Endodermal cell (in vitro differentiated cells): ENCODE measurements at regions not wholly inside any gene's neighbourhood (a gene's known extent, or its start where the extent isn't known, plus 50 kb on each side); places are given as distances from the start of the nearest gene placed in this dataset.

Experiments
- DNase-seq: peaks from one replicate; pipeline ENCODE4 v3.0.0-alpha.2; 2017
- H3K27ac ChIP-seq: 2 replicates; pipeline ENCODE4 v1.5.1; 2013; ENCODE audit warnings: mild to moderate bottlenecking, low read depth, low read length, moderate library complexity
- H3K27me3 ChIP-seq: 2 replicates; pipeline ENCODE4 v1.6.1; 2013; ENCODE audit warnings: mild to moderate bottlenecking, low read length, moderate library complexity; ENCODE audit not compliant: insufficient read depth, control insufficient read depth, poor library complexity, severe bottlenecking
- H3K36me3 ChIP-seq: 2 replicates; pipeline ENCODE4 v1.7.0; 2013; ENCODE audit warnings: mild to moderate bottlenecking, low read length, moderate library complexity; ENCODE audit not compliant: control insufficient read depth, insufficient read depth
- H3K4me1 ChIP-seq: one replicate; pipeline ENCODE4 v1.7.0; 2013; ENCODE audit warnings: low read length; ENCODE audit not compliant: control insufficient read depth, insufficient read depth
- H3K4me3 ChIP-seq: 2 replicates; pipeline ENCODE4 v1.5.1; 2013; ENCODE audit warnings: mild to moderate bottlenecking, low read length, moderate library complexity
- H3K9ac ChIP-seq: 2 replicates; pipeline ENCODE4 v1.6.1; 2013; ENCODE audit warnings: mild to moderate bottlenecking, low read length, moderate library complexity; ENCODE audit not compliant: poor library complexity, severe bottlenecking; ENCODE audit errors: extremely low read depth
- H3K9me3 ChIP-seq: 2 replicates; pipeline ENCODE4 v1.6.1; 2013; ENCODE audit warnings: mild to moderate bottlenecking, low read length, moderate library complexity; ENCODE audit not compliant: control insufficient read depth
- H3K27ac Mint-ChIP-seq: 2 replicates; pipeline ENCODE4 v1.8.0; 2020; ENCODE audit warnings: mixed read lengths
- H3K27me3 Mint-ChIP-seq: 2 replicates; pipeline ENCODE4 v1.8.0; 2021; ENCODE audit warnings: mild to moderate bottlenecking, mixed read lengths; ENCODE audit not compliant: insufficient read depth
- H3K36me3 Mint-ChIP-seq: 2 replicates; pipeline ENCODE4 v1.8.0; 2020; ENCODE audit warnings: low read depth, mixed read lengths
- H3K4me1 Mint-ChIP-seq: 2 replicates; pipeline ENCODE4 v1.8.0; 2020; ENCODE audit warnings: mixed read lengths
- H3K4me3 Mint-ChIP-seq: 2 replicates; pipeline ENCODE4 v1.8.0; 2020; ENCODE audit warnings: mild to moderate bottlenecking, moderate library complexity, mixed read lengths
- H3K9me3 Mint-ChIP-seq: 2 replicates; pipeline ENCODE4 v1.8.0; 2020; ENCODE audit warnings: mild to moderate bottlenecking, mixed read lengths
- WGBS, 2 experiments: methylation state at CpG; one replicate each; pipeline versions ENCODE4 v1.1.5 to v1.1.7; 2013; ENCODE audit warnings: missing lambda C conversion rate in 2 of 2, mixed read lengths in 1 of 2; ENCODE audit not compliant: insufficient coverage in 1 of 2, insufficient read length in 1 of 2; 5-methylcytosine and 5-hydroxymethylcytosine counted together
- TF ChIP-seq, protein P1 (sequence below): fragments of 200-600 bp; sonication (generic); conservative IDR thresholded peaks from 2 replicates; pipeline ENCODE4 v1.5.0; 2021; ENCODE audit warnings: antibody characterized with exemption, mild to moderate bottlenecking

DNA sequence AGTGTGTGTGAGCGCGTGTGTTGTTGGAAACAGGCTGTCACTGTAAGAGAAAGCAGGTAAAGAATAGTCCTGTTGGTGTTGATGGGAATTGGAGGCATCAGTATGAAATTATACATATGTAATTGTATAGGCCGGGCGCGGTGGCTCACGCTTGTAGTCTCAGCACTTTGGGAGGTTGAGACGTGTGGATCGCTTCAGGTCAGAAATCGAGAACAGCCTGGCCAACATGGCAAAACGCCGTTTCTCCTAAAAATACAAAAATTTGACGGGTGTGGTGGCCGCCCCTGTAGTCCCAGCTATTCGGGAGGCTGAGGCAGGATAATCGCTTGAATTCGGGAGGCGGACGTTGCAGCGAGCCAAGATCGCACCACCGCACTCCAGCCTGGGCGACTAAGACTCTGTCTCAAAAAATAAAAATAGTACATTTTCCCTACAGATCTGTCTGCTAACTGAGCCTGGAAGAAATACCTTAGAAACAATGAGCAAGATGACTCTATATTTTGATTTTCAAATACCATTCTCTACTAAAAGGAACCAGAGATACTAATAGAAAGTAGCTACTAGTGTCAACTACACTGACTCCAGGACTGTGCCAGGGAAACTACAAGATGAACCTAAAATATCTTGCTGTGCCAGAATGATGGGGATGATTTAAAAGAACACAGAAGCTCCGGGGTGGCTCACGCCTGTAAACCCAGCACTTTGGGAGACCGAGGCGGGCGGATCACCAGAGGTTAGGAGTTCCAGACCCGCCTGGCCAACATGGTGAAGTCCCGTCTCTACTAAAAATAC is 110.8 kb downstream of the TRIM27 start:
- Histone ChIP-seq H3K9me3 (no peaks in the 10 kb centered on the region), H3K4me3 (peak overlapping the region; percentile 87), H3K36me3 (no peaks in the 10 kb centered on the region), H3K9ac (no peak overlapping the region), H3K4me1 (no peaks in the 10 kb centered on the region), H3K27me3 (peaks cover 97% of the 10 kb centered on the region), H3K27ac (no peak overlapping the region)
- H3K4me3 Mint-ChIP-seq: peak overlapping the region; percentile 72
- TF ChIP-seq, protein P1, sequence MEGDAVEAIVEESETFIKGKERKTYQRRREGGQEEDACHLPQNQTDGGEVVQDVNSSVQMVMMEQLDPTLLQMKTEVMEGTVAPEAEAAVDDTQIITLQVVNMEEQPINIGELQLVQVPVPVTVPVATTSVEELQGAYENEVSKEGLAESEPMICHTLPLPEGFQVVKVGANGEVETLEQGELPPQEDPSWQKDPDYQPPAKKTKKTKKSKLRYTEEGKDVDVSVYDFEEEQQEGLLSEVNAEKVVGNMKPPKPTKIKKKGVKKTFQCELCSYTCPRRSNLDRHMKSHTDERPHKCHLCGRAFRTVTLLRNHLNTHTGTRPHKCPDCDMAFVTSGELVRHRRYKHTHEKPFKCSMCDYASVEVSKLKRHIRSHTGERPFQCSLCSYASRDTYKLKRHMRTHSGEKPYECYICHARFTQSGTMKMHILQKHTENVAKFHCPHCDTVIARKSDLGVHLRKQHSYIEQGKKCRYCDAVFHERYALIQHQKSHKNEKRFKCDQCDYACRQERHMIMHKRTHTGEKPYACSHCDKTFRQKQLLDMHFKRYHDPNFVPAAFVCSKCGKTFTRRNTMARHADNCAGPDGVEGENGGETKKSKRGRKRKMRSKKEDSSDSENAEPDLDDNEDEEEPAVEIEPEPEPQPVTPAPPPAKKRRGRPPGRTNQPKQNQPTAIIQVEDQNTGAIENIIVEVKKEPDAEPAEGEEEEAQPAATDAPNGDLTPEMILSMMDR: no peak
- no peak overlapping the region for H3K27ac Mint-ChIP-seq
- WGBS, 2 experiments: 9 to 10% methylated on average over 23 to 29 of the region's 29 CpGs
- no peaks in the 10 kb centered on the region for H3K9me3 Mint-ChIP-seq
- H3K27me3 Mint-ChIP-seq: peaks cover 98% of the 10 kb centered on the region
- DNase-seq: peak; percentile 58
- H3K36me3 Mint-ChIP-seq: no peaks in the 10 kb centered on the region
- peaks cover 29% of the 10 kb centered on the region for H3K4me1 Mint-ChIP-seq

- DNase-seq: peak; percentile 77
- Mint-ChIP-seq H3K9me3 (no peaks in the 10 kb centered on the region), H3K27me3 (peaks cover 98% of the 10 kb centered on the region), H3K4me3 (peak overlapping the region; percentile 72), H3K4me1 (peaks cover 29% of the 10 kb centered on the region), H3K36me3 (no peaks in the 10 kb centered on the region), H3K27ac (no peak overlapping the region)
- Histone ChIP-seq H3K9ac (no peak overlapping the region), H3K4me1 (no peaks in the 10 kb centered on the region), H3K27ac (no peak overlapping the region), H3K4me3 (peak overlapping the region; percentile 87), H3K36me3 (no peaks in the 10 kb centered on the region), H3K9me3 (no peaks in the 10 kb centered on the region), H3K27me3 (peaks cover 100% of the 10 kb centered on the region)
- 3 to 4% methylated on average over 24 to 49 of the region's 49 CpGs for WGBS, 2 experiments
- TF ChIP-seq, protein P1: no peak
These were observed 109.5 kb downstream of the TRIM27 start for GRCh38 chr6:28814032-28814976.

GRCh38 chr6:28816339-28816908 is 107.4 kb downstream of the TRIM27 start:
- H3K9ac ChIP-seq: no peak overlapping the region
- H3K36me3 ChIP-seq: no peaks in the 10 kb centered on the region
- peaks cover 98% of the 10 kb centered on the region for H3K27me3 ChIP-seq
- Mint-ChIP-seq H3K4me1 (peaks cover 20% of the 10 kb centered on the region), H3K27me3 (peaks cover 96% of the 10 kb centered on the region), H3K36me3 (no peaks in the 10 kb centered on the region), H3K27ac (no peak overlapping the region), H3K4me3 (peak overlapping the region; percentile 55), H3K9me3 (no peaks in the 10 kb centered on the region)
- H3K9me3 ChIP-seq: no peaks in the 10 kb centered on the region
- H3K4me3 ChIP-seq: peak overlapping the region; percentile 82
- no peak overlapping the region for H3K27ac ChIP-seq
- 36 to 38% methylated on average over 12 to 15 of the region's 15 CpGs for WGBS, 2 experiments
- H3K4me1 ChIP-seq: no peaks in the 10 kb centered on the region
- TF ChIP-seq, protein P1: no peak
- no peak for DNase-seq
